Liver (tissue), 7 donors: ENCODE measurements at regions not wholly inside any gene's neighbourhood (a gene's known extent, or its start where the extent isn't known, plus 50 kb on each side); places are given as distances from the start of the nearest gene placed in this dataset.

Experiments used
- DNase-seq: peaks from one replicate; pipeline ENCODE4 v3.0.0-alpha.2; 2017; ENCODE audit warnings: low spot score
- H3K27ac ChIP-seq, 2 donors: one replicate each; pipeline ENCODE4 v1.7.0; 2013; ENCODE audit warnings: inconsistent platforms in 2 of 2, low read length in 2 of 2, control low read depth in 1 of 2, low read depth in 1 of 2, mild to moderate bottlenecking in 1 of 2
- H3K27me3 ChIP-seq, 4 donors: one replicate each; pipeline versions ENCODE4 v1.6.1 to v1.7.0; 2013; ENCODE audit warnings: low read length in 3 of 4, inconsistent platforms in 1 of 4, mild to moderate bottlenecking in 1 of 4, moderate library complexity in 1 of 4; ENCODE audit not compliant: control insufficient read depth in 4 of 4, insufficient read depth in 4 of 4
- H3K36me3 ChIP-seq, 4 donors: one replicate each; pipeline versions ENCODE4 v1.6.1 to v1.7.0; 2013; ENCODE audit warnings: low read length in 3 of 4, mild to moderate bottlenecking in 3 of 4, low read depth in 1 of 4, moderate library complexity in 1 of 4; ENCODE audit not compliant: control insufficient read depth in 4 of 4, insufficient read depth in 3 of 4
- H3K4me1 ChIP-seq, 4 donors: one replicate each; pipeline versions ENCODE4 v1.6.1 to v1.7.0; 2013; ENCODE audit warnings: low read length in 3 of 4, mild to moderate bottlenecking in 3 of 4, moderate library complexity in 1 of 4; ENCODE audit not compliant: control insufficient read depth in 4 of 4, insufficient read depth in 4 of 4
- H3K4me3 ChIP-seq, 3 donors: one replicate each; pipeline versions ENCODE4 v1.6.1 to v1.7.0; 2013; ENCODE audit warnings: low read length in 3 of 3, control low read depth in 1 of 3, low read depth in 1 of 3, mild to moderate bottlenecking in 1 of 3
- H3K9ac ChIP-seq, 2 donors: one replicate each; pipeline ENCODE4 v1.7.0; 2013; ENCODE audit warnings: low read length in 2 of 2, mild to moderate bottlenecking in 2 of 2, moderate library complexity in 2 of 2, control low read depth in 1 of 2, low read depth in 1 of 2
- H3K9me3 ChIP-seq, 4 donors: one replicate each; pipeline versions ENCODE4 v1.6.1 to v1.7.0; 2013; ENCODE audit warnings: low read length in 3 of 4; ENCODE audit not compliant: control insufficient read depth in 4 of 4
- ATF3 ChIP-seq: IDR thresholded peaks from 2 replicates; pipeline ENCODE4 v1.6.1; 2016; ENCODE audit warnings: antibody characterized with exemption
- EGR1 ChIP-seq, 2 donors: IDR thresholded peaks; 2 replicates each; pipeline ENCODE4 v1.6.1; 2016 to 2018; ENCODE audit warnings: antibody characterized with exemption in 2 of 2, low read depth in 2 of 2
- FOXA1 ChIP-seq: IDR thresholded peaks from 2 replicates; pipeline ENCODE4 v1.6.1; 2016; ENCODE audit warnings: antibody characterized with exemption
- FOXA2 ChIP-seq: IDR thresholded peaks from 2 replicates; pipeline ENCODE4 v1.6.1; 2016; ENCODE audit warnings: antibody characterized with exemption
- GABPA ChIP-seq, 2 donors: IDR thresholded peaks in 1 of 2; conservative IDR thresholded peaks in 1 of 2; 2 replicates each; pipeline ENCODE4 v1.6.1; 2016; ENCODE audit warnings: antibody characterized with exemption in 2 of 2, mild to moderate bottlenecking in 1 of 2, moderate library complexity in 1 of 2
- HNF4A ChIP-seq, 2 donors: conservative IDR thresholded peaks; 2 replicates each; pipeline ENCODE4 v1.6.1; 2016; ENCODE audit warnings: antibody characterized with exemption in 2 of 2, mild to moderate bottlenecking in 2 of 2
- HNF4G ChIP-seq: IDR thresholded peaks from 2 replicates; pipeline ENCODE4 v1.6.1; 2016; ENCODE audit warnings: antibody characterized with exemption
- JUND ChIP-seq, 2 donors: IDR thresholded peaks; 2 replicates each; pipeline ENCODE4 v1.6.1; 2016; ENCODE audit warnings: antibody characterized with exemption in 2 of 2
- MAX ChIP-seq: IDR thresholded peaks from 2 replicates; pipeline ENCODE4 v1.6.1; 2016; ENCODE audit warnings: antibody characterized with exemption
- NR2F2 ChIP-seq: IDR thresholded peaks from 2 replicates; pipeline ENCODE4 v1.6.1; 2016; ENCODE audit warnings: antibody characterized with exemption
- RAD21 ChIP-seq, 2 donors: IDR thresholded peaks; 2 replicates each; pipeline ENCODE4 v1.6.1; 2016; ENCODE audit warnings: antibody characterized with exemption in 2 of 2, mild to moderate bottlenecking in 2 of 2
- REST ChIP-seq: IDR thresholded peaks from 2 replicates; pipeline ENCODE4 v1.6.1; 2016; ENCODE audit warnings: antibody characterized with exemption, mild to moderate bottlenecking
- SP1 ChIP-seq: IDR thresholded peaks from 2 replicates; pipeline ENCODE4 v1.6.1; 2018; ENCODE audit warnings: antibody characterized with exemption, mild to moderate bottlenecking
- TAF1 ChIP-seq: conservative IDR thresholded peaks from 2 replicates; pipeline ENCODE4 v1.6.1; 2016; ENCODE audit warnings: antibody characterized with exemption, mild to moderate bottlenecking
- YY1 ChIP-seq: IDR thresholded peaks from 2 replicates; pipeline ENCODE4 v1.6.1; 2016; ENCODE audit warnings: antibody characterized with exemption, mild to moderate bottlenecking
- ZBTB33 ChIP-seq: IDR thresholded peaks from 2 replicates; pipeline ENCODE4 v1.6.1; 2016; ENCODE audit warnings: antibody characterized with exemption
- WGBS: extraction: QIAGEN DNeasy Blood & Tissue Kit; methylation state at CpG from one replicate; pipeline ENCODE4 v1.1.7; 2013; 5-methylcytosine and 5-hydroxymethylcytosine counted together
- donor health status: healthy.
- donor health status: healthy.
- donor health status: healthy.
- donor health status: healthy.

GRCh38 chr14:96960598-96961116 is 163.5 kb downstream of the VRK1 start:
- no peaks in the 10 kb centered on the region for H3K36me3 ChIP-seq
- H3K4me1 ChIP-seq: no peaks in the 10 kb centered on the region
- H3K4me3 ChIP-seq: no peak overlapping the region
- peaks cover 0 to 13% (median 9%) of the 10 kb centered on the region in 4 donors for H3K9me3 ChIP-seq
- H3K27ac ChIP-seq: no peak overlapping the region
- peaks cover 0 to 4% (median 0%) of the 10 kb centered on the region in 4 donors for H3K27me3 ChIP-seq
- no peak for DNase-seq
- WGBS: 71% methylated on average over 2 of the region's 2 CpGs
- H3K9ac ChIP-seq: no peak overlapping the region
- no peak for TF ChIP-seq TAF1
- TF ChIP-seq MAX: no peak
- no peak for TF ChIP-seq REST
- no peak for TF ChIP-seq FOXA2
- TF ChIP-seq SP1: no peak
- no peak for TF ChIP-seq YY1
- TF ChIP-seq RAD21 (IDR thresholded peaks at IDR 0.05): no peak
- TF ChIP-seq JUND (IDR thresholded peaks at IDR 0.05): no peak
- no peak for TF ChIP-seq NR2F2
- TF ChIP-seq FOXA1: no peak
- TF ChIP-seq ATF3: no peak
- no peak for TF ChIP-seq HNF4G
- no peak for TF ChIP-seq EGR1 (IDR thresholded peaks at IDR 0.05; ENCODE audit: low read depth in 2 of 2)
- no peak for TF ChIP-seq GABPA (IDR thresholded peaks at IDR 0.05 in 1 of 2, conservative IDR thresholded peaks at IDR 0.05 in 1 of 2)

GRCh38 chr14:96961895-96962294 is 164.7 kb downstream of the VRK1 start:
- Histone ChIP-seq H3K27ac (no peak overlapping the region), H3K9ac (no peak overlapping the region), H3K36me3 (no peaks in the 10 kb centered on the region), H3K4me3 (no peak overlapping the region), H3K9me3 (peaks cover 0 to 13% (median 8%) of the 10 kb centered on the region in 4 donors), H3K4me1 (no peaks in the 10 kb centered on the region), H3K27me3 (peaks cover 0 to 4% (median 0%) of the 10 kb centered on the region in 4 donors)
- no peak for DNase-seq
- TF ChIP-seq REST: no peak
- no peak for TF ChIP-seq EGR1 (IDR thresholded peaks at IDR 0.05; ENCODE audit: low read depth in 2 of 2)
- no peak for TF ChIP-seq HNF4A (conservative IDR thresholded peaks at IDR 0.05)
- TF ChIP-seq RAD21 (IDR thresholded peaks at IDR 0.05): no peak
- no peak for TF ChIP-seq HNF4G
- TF ChIP-seq JUND (IDR thresholded peaks at IDR 0.05): no peak
- TF ChIP-seq ZBTB33: no peak
- no peak for TF ChIP-seq GABPA (IDR thresholded peaks at IDR 0.05 in 1 of 2, conservative IDR thresholded peaks at IDR 0.05 in 1 of 2)
- TF ChIP-seq YY1: no peak
- no peak for TF ChIP-seq NR2F2
- TF ChIP-seq ATF3: no peak
- TF ChIP-seq MAX: no peak
- WGBS: 72% methylated on average over 2 of the region's 2 CpGs
